Endodermal cell (in vitro differentiated cells): ENCODE measurements at regions not wholly inside any gene's neighbourhood (a gene's known extent, or its start where the extent isn't known, plus 50 kb on each side); places are given as distances from the start of the nearest gene placed in this dataset.

Source experiments
- DNase-seq: peaks from one replicate; pipeline ENCODE4 v3.0.0-alpha.2; 2017
- H3K27ac ChIP-seq: 2 replicates; pipeline ENCODE4 v1.5.1; 2013; ENCODE audit warnings: mild to moderate bottlenecking, low read depth, low read length, moderate library complexity
- H3K27me3 ChIP-seq: 2 replicates; pipeline ENCODE4 v1.6.1; 2013; ENCODE audit warnings: mild to moderate bottlenecking, low read length, moderate library complexity; ENCODE audit not compliant: insufficient read depth, control insufficient read depth, poor library complexity, severe bottlenecking
- H3K36me3 ChIP-seq: 2 replicates; pipeline ENCODE4 v1.7.0; 2013; ENCODE audit warnings: mild to moderate bottlenecking, low read length, moderate library complexity; ENCODE audit not compliant: control insufficient read depth, insufficient read depth
- H3K4me1 ChIP-seq: one replicate; pipeline ENCODE4 v1.7.0; 2013; ENCODE audit warnings: low read length; ENCODE audit not compliant: control insufficient read depth, insufficient read depth
- H3K4me3 ChIP-seq: 2 replicates; pipeline ENCODE4 v1.5.1; 2013; ENCODE audit warnings: mild to moderate bottlenecking, low read length, moderate library complexity
- H3K9ac ChIP-seq: 2 replicates; pipeline ENCODE4 v1.6.1; 2013; ENCODE audit warnings: mild to moderate bottlenecking, low read length, moderate library complexity; ENCODE audit not compliant: poor library complexity, severe bottlenecking; ENCODE audit errors: extremely low read depth
- H3K9me3 ChIP-seq: 2 replicates; pipeline ENCODE4 v1.6.1; 2013; ENCODE audit warnings: mild to moderate bottlenecking, low read length, moderate library complexity; ENCODE audit not compliant: control insufficient read depth
- H3K27ac Mint-ChIP-seq: 2 replicates; pipeline ENCODE4 v1.8.0; 2020; ENCODE audit warnings: mixed read lengths
- H3K27me3 Mint-ChIP-seq: 2 replicates; pipeline ENCODE4 v1.8.0; 2021; ENCODE audit warnings: mild to moderate bottlenecking, mixed read lengths; ENCODE audit not compliant: insufficient read depth
- H3K36me3 Mint-ChIP-seq: 2 replicates; pipeline ENCODE4 v1.8.0; 2020; ENCODE audit warnings: low read depth, mixed read lengths
- H3K4me1 Mint-ChIP-seq: 2 replicates; pipeline ENCODE4 v1.8.0; 2020; ENCODE audit warnings: mixed read lengths
- H3K4me3 Mint-ChIP-seq: 2 replicates; pipeline ENCODE4 v1.8.0; 2020; ENCODE audit warnings: mild to moderate bottlenecking, moderate library complexity, mixed read lengths
- H3K9me3 Mint-ChIP-seq: 2 replicates; pipeline ENCODE4 v1.8.0; 2020; ENCODE audit warnings: mild to moderate bottlenecking, mixed read lengths
- CTCF ChIP-seq: fragments of 200-600 bp; sonication (generic); conservative IDR thresholded peaks from 2 replicates; pipeline ENCODE4 v1.5.0; 2021; ENCODE audit warnings: antibody characterized with exemption, mild to moderate bottlenecking
- WGBS, 2 experiments: methylation state at CpG; one replicate each; pipeline versions ENCODE4 v1.1.5 to v1.1.7; 2013; ENCODE audit warnings: missing lambda C conversion rate in 2 of 2, mixed read lengths in 1 of 2; ENCODE audit not compliant: insufficient coverage in 1 of 2, insufficient read length in 1 of 2; 5-methylcytosine and 5-hydroxymethylcytosine counted together

- no peak overlapping the region for H3K27ac Mint-ChIP-seq
Measured at GRCh38 chr9:87346061-87346665, 151.5 kb upstream of the DAPK1 start.

GRCh38 chr9:87350915-87351314 lies 146.8 kb upstream of the DAPK1 start:
- no peaks in the 10 kb centered on the region for H3K9me3 ChIP-seq
- Mint-ChIP-seq H3K4me1 (peaks cover 10% of the 10 kb centered on the region), H3K27me3 (peaks cover 2% of the 10 kb centered on the region), H3K36me3 (no peaks in the 10 kb centered on the region), H3K4me3 (no peak overlapping the region), H3K9me3 (no peaks in the 10 kb centered on the region), H3K27ac (no peak overlapping the region)
- no peak for TF ChIP-seq CTCF
- peaks cover 4% of the 10 kb centered on the region for H3K4me1 ChIP-seq
- H3K27ac ChIP-seq: no peak overlapping the region
- DNase-seq: no peak
- H3K4me3 ChIP-seq: no peak overlapping the region
- 90 to 94% methylated on average over 2 of the region's 2 CpGs for WGBS, 2 experiments
- no peak overlapping the region for H3K9ac ChIP-seq
- no peaks in the 10 kb centered on the region for H3K27me3 ChIP-seq
- no peaks in the 10 kb centered on the region for H3K36me3 ChIP-seq

More at GRCh38 chr9:87346061-87346665, 151.5 kb upstream of the DAPK1 start:
- H3K9me3 ChIP-seq: no peaks in the 10 kb centered on the region
- peaks cover 13% of the 10 kb centered on the region for H3K27me3 Mint-ChIP-seq
- H3K4me3 ChIP-seq: no peak overlapping the region
- peaks cover 21% of the 10 kb centered on the region for H3K4me1 Mint-ChIP-seq
- H3K9me3 Mint-ChIP-seq: no peaks in the 10 kb centered on the region
- no peak overlapping the region for H3K9ac ChIP-seq
- WGBS, 2 experiments: 51 to 70% methylated on average over 2 to 5 of the region's 5 CpGs
- no peak overlapping the region for H3K27ac ChIP-seq
- H3K36me3 Mint-ChIP-seq: no peaks in the 10 kb centered on the region
- H3K27me3 ChIP-seq: no peaks in the 10 kb centered on the region
- H3K4me3 Mint-ChIP-seq: no peak overlapping the region
- H3K4me1 ChIP-seq: no peaks in the 10 kb centered on the region
- DNase-seq: no peak
- no peak for TF ChIP-seq CTCF
- H3K36me3 ChIP-seq: no peaks in the 10 kb centered on the region

- Mint-ChIP-seq H3K27ac (no peak overlapping the region), H3K27me3 (peaks cover 2% of the 10 kb centered on the region), H3K9me3 (peaks cover 8% of the 10 kb centered on the region), H3K36me3 (peaks cover 4% of the 10 kb centered on the region), H3K4me3 (no peak overlapping the region), H3K4me1 (peaks cover 5% of the 10 kb centered on the region)
- WGBS, 2 experiments: 94 to 100% methylated on average over 2 to 3 of the region's 3 CpGs
- H3K27ac ChIP-seq: no peak overlapping the region
- H3K9ac ChIP-seq: no peak overlapping the region
- TF ChIP-seq CTCF: no peak
- no peak for DNase-seq
- H3K9me3 ChIP-seq: no peaks in the 10 kb centered on the region
- H3K27me3 ChIP-seq: no peaks in the 10 kb centered on the region
- H3K4me3 ChIP-seq: no peak overlapping the region
- no peaks in the 10 kb centered on the region for H3K36me3 ChIP-seq
- peaks cover 4% of the 10 kb centered on the region for H3K4me1 ChIP-seq
Measured at GRCh38 chr9:87353301-87353700, 144.4 kb upstream of the DAPK1 start.
